ENCODE measurements at regions not wholly inside any gene's neighbourhood (a gene's known extent, or its start where the extent isn't known, plus 50 kb on each side); places are given as distances from the start of the nearest gene placed in this dataset.

DNA sequence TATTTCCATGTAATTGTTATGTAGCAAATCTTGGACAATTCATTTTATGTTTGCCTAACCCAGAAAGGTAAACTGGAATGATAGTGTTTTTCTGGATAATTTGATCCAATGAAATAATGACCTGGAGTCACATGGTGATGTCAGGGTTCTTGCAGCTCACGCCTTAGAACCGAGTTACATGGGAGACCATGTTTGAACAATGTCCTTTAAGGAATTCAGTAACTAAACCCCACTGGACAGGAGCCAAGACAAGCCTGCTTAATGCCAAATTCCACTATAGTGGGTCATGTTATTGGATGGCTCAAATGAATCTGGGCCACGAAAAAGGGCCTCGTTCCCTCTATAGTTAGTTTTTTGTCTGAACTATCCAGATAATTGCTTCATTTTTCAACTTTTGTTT, 255.8 kb upstream of the HMGA2 start:
- no peaks in the 10 kb centered on the region for H3K9me3 ChIP-seq (ENCODE audit: control insufficient read depth in 2 of 3, insufficient read depth in 1 of 3, low read length in 3 of 3)
- FAIRE-seq, result no peak
- H3K27me3 ChIP-seq (ENCODE audit: control insufficient read depth, insufficient read depth, low read length), result no peaks in the 10 kb centered on the region
- no peak overlapping the region for H3K27ac ChIP-seq (ENCODE audit: low read depth in 2 of 2, low read length in 2 of 2)
- TF ChIP-seq, protein P1, sequence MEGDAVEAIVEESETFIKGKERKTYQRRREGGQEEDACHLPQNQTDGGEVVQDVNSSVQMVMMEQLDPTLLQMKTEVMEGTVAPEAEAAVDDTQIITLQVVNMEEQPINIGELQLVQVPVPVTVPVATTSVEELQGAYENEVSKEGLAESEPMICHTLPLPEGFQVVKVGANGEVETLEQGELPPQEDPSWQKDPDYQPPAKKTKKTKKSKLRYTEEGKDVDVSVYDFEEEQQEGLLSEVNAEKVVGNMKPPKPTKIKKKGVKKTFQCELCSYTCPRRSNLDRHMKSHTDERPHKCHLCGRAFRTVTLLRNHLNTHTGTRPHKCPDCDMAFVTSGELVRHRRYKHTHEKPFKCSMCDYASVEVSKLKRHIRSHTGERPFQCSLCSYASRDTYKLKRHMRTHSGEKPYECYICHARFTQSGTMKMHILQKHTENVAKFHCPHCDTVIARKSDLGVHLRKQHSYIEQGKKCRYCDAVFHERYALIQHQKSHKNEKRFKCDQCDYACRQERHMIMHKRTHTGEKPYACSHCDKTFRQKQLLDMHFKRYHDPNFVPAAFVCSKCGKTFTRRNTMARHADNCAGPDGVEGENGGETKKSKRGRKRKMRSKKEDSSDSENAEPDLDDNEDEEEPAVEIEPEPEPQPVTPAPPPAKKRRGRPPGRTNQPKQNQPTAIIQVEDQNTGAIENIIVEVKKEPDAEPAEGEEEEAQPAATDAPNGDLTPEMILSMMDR (IDR thresholded peaks at IDR 0.05; ENCODE audit: borderline replicate concordance, extremely low read depth, insufficient read depth), result no peak
- peak in 1 of 5 donors; percentile 44 for DNase-seq
- no peaks in the 10 kb centered on the region for H3K4me1 ChIP-seq (ENCODE audit: control insufficient read depth in 2 of 3, insufficient read depth in 2 of 3, low read depth in 1 of 3, low read length in 3 of 3)
- intact Hi-C loops (cut with DNase I), result no loop called here
- H3K4me3 ChIP-seq (ENCODE audit: low read length in 3 of 3), result no peak overlapping the region
- H3K9ac ChIP-seq (ENCODE audit: low read length in 3 of 3), result no peak overlapping the region
- no peaks in the 10 kb centered on the region for H3K36me3 ChIP-seq (ENCODE audit: control insufficient read depth in 2 of 3, insufficient read depth in 3 of 3, low read length in 3 of 3)

DNA sequence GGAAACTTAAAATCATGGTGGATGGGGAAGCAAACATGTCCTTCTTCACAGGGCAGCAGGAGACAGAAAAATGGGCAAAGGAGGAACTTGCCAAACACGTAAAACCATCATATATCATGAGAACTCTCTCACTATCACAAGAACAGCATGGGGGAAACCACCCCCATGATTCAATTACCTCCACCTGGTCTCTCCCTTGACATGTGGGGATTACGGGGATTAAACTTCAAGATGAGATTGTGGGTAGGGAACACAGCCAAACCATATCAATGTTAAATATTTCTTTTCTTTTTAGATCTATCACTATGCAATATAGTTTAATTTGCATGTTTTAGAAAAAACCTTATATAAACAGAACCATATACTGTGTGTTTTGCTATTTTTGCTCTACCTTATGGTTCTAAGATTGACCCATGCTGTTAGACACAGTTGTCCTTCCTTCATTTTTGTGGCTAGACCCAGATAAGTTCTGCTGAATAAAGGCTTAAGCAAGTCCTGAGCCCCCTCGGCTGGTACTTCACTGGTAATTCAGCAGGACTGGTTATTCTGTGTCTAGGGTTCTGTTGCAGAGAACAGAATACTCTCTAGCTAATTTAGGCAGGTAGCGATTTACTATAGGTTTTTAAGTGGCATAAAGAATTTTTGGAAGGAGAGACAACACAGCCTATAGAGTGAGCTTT, 253.7 kb upstream of the HMGA2 start:
- Histone ChIP-seq H3K27me3 (ENCODE audit: control insufficient read depth, insufficient read depth, low read length) (no peaks in the 10 kb centered on the region), H3K9ac (ENCODE audit: low read length in 3 of 3) (no peak overlapping the region), H3K36me3 (ENCODE audit: control insufficient read depth in 2 of 3, insufficient read depth in 3 of 3, low read length in 3 of 3) (no peaks in the 10 kb centered on the region), H3K4me1 (ENCODE audit: control insufficient read depth in 2 of 3, insufficient read depth in 2 of 3, low read depth in 1 of 3, low read length in 3 of 3) (no peaks in the 10 kb centered on the region), H3K9me3 (ENCODE audit: control insufficient read depth in 2 of 3, insufficient read depth in 1 of 3, low read length in 3 of 3) (no peaks in the 10 kb centered on the region), H3K4me3 (ENCODE audit: low read length in 3 of 3) (no peak overlapping the region), H3K27ac (ENCODE audit: low read depth in 2 of 2, low read length in 2 of 2) (no peak overlapping the region)
- intact Hi-C loops (cut with DNase I), result no loop called here
- DNase-seq, result no peak
- TF ChIP-seq, protein P1 (IDR thresholded peaks at IDR 0.05; ENCODE audit: borderline replicate concordance, extremely low read depth, insufficient read depth), result no peak
- no peak for FAIRE-seq

DNA sequence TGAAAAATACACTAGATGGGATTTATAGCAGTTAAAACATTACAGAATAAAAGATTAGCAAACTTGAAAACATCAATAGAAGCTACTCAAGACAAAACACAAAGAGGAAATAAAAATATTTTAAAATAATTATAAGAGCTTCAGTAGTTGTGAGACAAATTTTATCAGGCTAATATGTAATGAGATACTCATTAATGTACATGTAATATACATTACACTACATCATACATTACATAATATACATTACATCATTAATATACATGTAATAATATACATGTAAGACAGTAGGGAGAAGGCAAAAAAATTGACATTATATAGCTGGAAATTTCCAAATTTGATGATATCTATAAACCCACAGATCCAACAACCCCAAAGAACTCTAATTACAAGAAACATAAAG, 249.4 kb upstream of the HMGA2 start:
- H3K27ac ChIP-seq (ENCODE audit: low read depth in 2 of 2, low read length in 2 of 2), result no peak overlapping the region
- H3K9ac ChIP-seq (ENCODE audit: low read length in 3 of 3), result no peak overlapping the region
- no peaks in the 10 kb centered on the region for H3K27me3 ChIP-seq (ENCODE audit: control insufficient read depth, insufficient read depth, low read length)
- no peak for DNase-seq
- no peaks in the 10 kb centered on the region for H3K9me3 ChIP-seq (ENCODE audit: control insufficient read depth in 2 of 3, insufficient read depth in 1 of 3, low read length in 3 of 3)
- peak; percentile 61 for FAIRE-seq
- no peaks in the 10 kb centered on the region for H3K4me1 ChIP-seq (ENCODE audit: control insufficient read depth in 2 of 3, insufficient read depth in 2 of 3, low read depth in 1 of 3, low read length in 3 of 3)
- intact Hi-C loops (cut with DNase I), result no loop called here
- TF ChIP-seq, protein P1 (IDR thresholded peaks at IDR 0.05; ENCODE audit: borderline replicate concordance, extremely low read depth, insufficient read depth), result no peak
- H3K4me3 ChIP-seq (ENCODE audit: low read length in 3 of 3), result no peak overlapping the region
- no peaks in the 10 kb centered on the region for H3K36me3 ChIP-seq (ENCODE audit: control insufficient read depth in 2 of 3, insufficient read depth in 3 of 3, low read length in 3 of 3)

DNA sequence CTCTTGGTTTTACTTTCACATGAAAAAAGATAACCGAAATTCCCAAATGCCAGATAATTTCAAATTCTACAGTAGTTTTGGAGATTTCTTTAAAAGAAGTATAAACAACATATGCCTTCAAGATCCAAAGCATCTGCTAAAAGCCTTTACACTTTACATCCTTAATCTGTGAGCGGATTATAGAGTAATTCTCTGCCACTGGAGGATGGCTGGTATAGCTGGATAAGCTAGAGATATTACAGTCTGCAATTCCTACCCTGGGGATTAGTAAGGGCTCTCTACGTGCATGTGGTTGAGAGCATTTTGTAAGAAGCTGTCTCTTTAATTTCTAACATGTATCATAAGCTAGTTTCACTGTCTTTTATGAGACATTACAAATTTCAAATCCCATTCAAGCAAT, 240.3 kb upstream of the HMGA2 start:
- H3K4me1 ChIP-seq (ENCODE audit: control insufficient read depth in 2 of 3, insufficient read depth in 2 of 3, low read depth in 1 of 3, low read length in 3 of 3), result no peaks in the 10 kb centered on the region
- no peak overlapping the region for H3K27ac ChIP-seq (ENCODE audit: low read depth in 2 of 2, low read length in 2 of 2)
- TF ChIP-seq, protein P1 (IDR thresholded peaks at IDR 0.05; ENCODE audit: borderline replicate concordance, extremely low read depth, insufficient read depth), result no peak
- FAIRE-seq, result no peak
- H3K27me3 ChIP-seq (ENCODE audit: control insufficient read depth, insufficient read depth, low read length), result no peaks in the 10 kb centered on the region
- intact Hi-C loops (cut with DNase I), result no loop called here
- no peaks in the 10 kb centered on the region for H3K36me3 ChIP-seq (ENCODE audit: control insufficient read depth in 2 of 3, insufficient read depth in 3 of 3, low read length in 3 of 3)
- no peak for DNase-seq
- H3K9ac ChIP-seq (ENCODE audit: low read length in 3 of 3), result no peak overlapping the region
- no peaks in the 10 kb centered on the region for H3K9me3 ChIP-seq (ENCODE audit: control insufficient read depth in 2 of 3, insufficient read depth in 1 of 3, low read length in 3 of 3)
- no peak overlapping the region for H3K4me3 ChIP-seq (ENCODE audit: low read length in 3 of 3)
